SK-N-SH treated with all-trans-retinoic acid at 6 μM for 48 hours (cell line): ENCODE measurements at regions not wholly inside any gene's neighbourhood (a gene's known extent, or its start where the extent isn't known, plus 50 kb on each side); places are given as distances from the start of the nearest gene placed in this dataset.

Source experiments
- ATAC-seq: fragments of 200-7000 bp; cut with Tn5 transposase; 3 replicates; pipeline ENCODE4 v1.9.1; 2020; ENCODE audit warnings: mild to moderate bottlenecking, moderate library complexity
- ARNTL ChIP-seq: fragments of 450-650 bp; formaldehyde crosslinking; IDR thresholded peaks from 2 replicates; pipeline ENCODE4 v1.5.0; 2020; ENCODE audit warnings: low read depth, mild to moderate bottlenecking, moderate library complexity, borderline replicate concordance
- CSDC2 ChIP-seq: fragments of 250-450 bp; sonication (Bioruptor Pico); IDR thresholded peaks from 2 replicates; pipeline ENCODE4 v1.5.0; 2020; ENCODE audit warnings: mild to moderate bottlenecking, moderate library complexity
- ESRRG ChIP-seq: fragments of 250-450 bp; sonication (Bioruptor Pico); IDR thresholded peaks from 2 replicates; pipeline ENCODE4 v1.6.1; 2021; ENCODE audit warnings: mild to moderate bottlenecking
- GLIS3 ChIP-seq: fragments of 250-450 bp; sonication (Bioruptor Pico); IDR thresholded peaks from 2 replicates; pipeline ENCODE4 v1.5.0; 2020; ENCODE audit warnings: mild to moderate bottlenecking, moderate library complexity
- RARB ChIP-seq: fragments of 250-450 bp; sonication (Bioruptor Pico); IDR thresholded peaks from 2 replicates; pipeline ENCODE4 v1.8.0; 2021; ENCODE audit warnings: mild to moderate bottlenecking, moderate library complexity
- SNAI2 ChIP-seq: fragments of 250-450 bp; sonication (Bioruptor Pico); IDR thresholded peaks from 2 replicates; pipeline ENCODE4 v1.5.0; 2020; ENCODE audit warnings: mild to moderate bottlenecking, moderate library complexity
- TCF4 ChIP-seq: fragments of 250-450 bp; sonication (Bioruptor Pico); IDR thresholded peaks from 2 replicates; pipeline ENCODE4 v1.8.0; 2021; ENCODE audit warnings: mild to moderate bottlenecking, moderate library complexity, borderline replicate concordance
- ZC3H10 ChIP-seq: fragments of 250-450 bp; sonication (Bioruptor Pico); IDR thresholded peaks from 2 replicates; pipeline ENCODE4 v1.5.1; 2021; ENCODE audit warnings: mild to moderate bottlenecking, moderate library complexity
- ZFP30 ChIP-seq: fragments of 450-650 bp; formaldehyde crosslinking; IDR thresholded peaks from 2 replicates; pipeline ENCODE4 v1.5.0; 2022; ENCODE audit warnings: mild to moderate bottlenecking, moderate library complexity
- ZNF565 ChIP-seq: fragments of 450-650 bp; formaldehyde crosslinking; conservative IDR thresholded peaks from 2 replicates; pipeline ENCODE4 v1.5.0; 2020; ENCODE audit warnings: low read depth, mild to moderate bottlenecking, moderate library complexity
- ZNF8 ChIP-seq: fragments of 450-650 bp; formaldehyde crosslinking; IDR thresholded peaks from 2 replicates; pipeline ENCODE4 v1.5.0; 2020; ENCODE audit warnings: mild to moderate bottlenecking, moderate library complexity
- TF ChIP-seq, protein P1 (sequence below): fragments of 250-450 bp; sonication (Bioruptor Pico); IDR thresholded peaks from 2 replicates; pipeline ENCODE4 v1.8.0; 2020; ENCODE audit warnings: mild to moderate bottlenecking, moderate library complexity, borderline replicate concordance
- TF ChIP-seq, protein P2 (sequence below): fragments of 250-450 bp; sonication (Bioruptor Pico); IDR thresholded peaks from 2 replicates; pipeline ENCODE4 v1.5.1; 2021; ENCODE audit warnings: mild to moderate bottlenecking, moderate library complexity
- TF ChIP-seq, protein P3 (sequence below): fragments of 250-450 bp; sonication (Bioruptor Pico); IDR thresholded peaks from 2 replicates; pipeline ENCODE4 v1.5.0; 2020; ENCODE audit warnings: mild to moderate bottlenecking, moderate library complexity
- TF ChIP-seq, protein P4 (sequence below): fragments of 250-450 bp; sonication (Bioruptor Pico); IDR thresholded peaks from 2 replicates; pipeline ENCODE4 v1.8.0; 2021; ENCODE audit warnings: low read depth, mild to moderate bottlenecking, moderate library complexity, borderline replicate concordance
- TF ChIP-seq, protein P5 (sequence below): fragments of 250-450 bp; sonication (Bioruptor Pico); IDR thresholded peaks from 2 replicates; pipeline ENCODE4 v1.5.1; 2020; ENCODE audit warnings: low read depth, mild to moderate bottlenecking, moderate library complexity

DNA sequence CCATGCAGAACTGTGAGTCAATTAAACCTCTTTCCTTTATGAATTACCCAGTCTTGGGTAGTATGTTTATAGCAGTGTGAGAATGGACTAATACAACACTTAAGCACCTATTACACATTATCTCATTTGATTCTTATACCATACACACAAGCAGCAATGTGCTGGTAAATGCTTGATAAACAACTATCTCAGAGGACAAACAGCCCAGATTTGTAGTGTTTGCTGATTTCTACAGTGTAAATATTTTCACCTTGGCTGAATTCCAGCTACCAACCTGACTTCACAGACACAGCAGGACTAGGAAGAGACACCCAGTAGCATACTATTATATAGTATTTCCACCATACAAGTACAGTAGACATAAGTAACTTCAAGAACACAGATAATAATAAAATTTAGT is 406.5 kb upstream of the CNKSR2 start:
- no peak for TF ChIP-seq ZNF565
- TF ChIP-seq RARB (CRISPR knock-in tag): no peak
- TF ChIP-seq TCF4 (CRISPR knock-in tag): no peak
- TF ChIP-seq, protein P1, sequence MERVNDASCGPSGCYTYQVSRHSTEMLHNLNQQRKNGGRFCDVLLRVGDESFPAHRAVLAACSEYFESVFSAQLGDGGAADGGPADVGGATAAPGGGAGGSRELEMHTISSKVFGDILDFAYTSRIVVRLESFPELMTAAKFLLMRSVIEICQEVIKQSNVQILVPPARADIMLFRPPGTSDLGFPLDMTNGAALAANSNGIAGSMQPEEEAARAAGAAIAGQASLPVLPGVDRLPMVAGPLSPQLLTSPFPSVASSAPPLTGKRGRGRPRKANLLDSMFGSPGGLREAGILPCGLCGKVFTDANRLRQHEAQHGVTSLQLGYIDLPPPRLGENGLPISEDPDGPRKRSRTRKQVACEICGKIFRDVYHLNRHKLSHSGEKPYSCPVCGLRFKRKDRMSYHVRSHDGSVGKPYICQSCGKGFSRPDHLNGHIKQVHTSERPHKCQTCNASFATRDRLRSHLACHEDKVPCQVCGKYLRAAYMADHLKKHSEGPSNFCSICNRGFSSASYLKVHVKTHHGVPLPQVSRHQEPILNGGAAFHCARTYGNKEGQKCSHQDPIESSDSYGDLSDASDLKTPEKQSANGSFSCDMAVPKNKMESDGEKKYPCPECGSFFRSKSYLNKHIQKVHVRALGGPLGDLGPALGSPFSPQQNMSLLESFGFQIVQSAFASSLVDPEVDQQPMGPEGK (CRISPR knock-in tag): no peak
- no peak for TF ChIP-seq GLIS3 (CRISPR knock-in tag)
- TF ChIP-seq, protein P2, sequence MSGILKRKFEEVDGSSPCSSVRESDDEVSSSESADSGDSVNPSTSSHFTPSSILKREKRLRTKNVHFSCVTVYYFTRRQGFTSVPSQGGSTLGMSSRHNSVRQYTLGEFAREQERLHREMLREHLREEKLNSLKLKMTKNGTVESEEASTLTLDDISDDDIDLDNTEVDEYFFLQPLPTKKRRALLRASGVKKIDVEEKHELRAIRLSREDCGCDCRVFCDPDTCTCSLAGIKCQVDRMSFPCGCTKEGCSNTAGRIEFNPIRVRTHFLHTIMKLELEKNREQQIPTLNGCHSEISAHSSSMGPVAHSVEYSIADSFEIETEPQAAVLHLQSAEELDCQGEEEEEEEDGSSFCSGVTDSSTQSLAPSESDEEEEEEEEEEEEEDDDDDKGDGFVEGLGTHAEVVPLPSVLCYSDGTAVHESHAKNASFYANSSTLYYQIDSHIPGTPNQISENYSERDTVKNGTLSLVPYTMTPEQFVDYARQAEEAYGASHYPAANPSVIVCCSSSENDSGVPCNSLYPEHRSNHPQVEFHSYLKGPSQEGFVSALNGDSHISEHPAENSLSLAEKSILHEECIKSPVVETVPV: no peak
- no peak for TF ChIP-seq SNAI2 (CRISPR knock-in tag)
- ATAC-seq: no peak

DNA sequence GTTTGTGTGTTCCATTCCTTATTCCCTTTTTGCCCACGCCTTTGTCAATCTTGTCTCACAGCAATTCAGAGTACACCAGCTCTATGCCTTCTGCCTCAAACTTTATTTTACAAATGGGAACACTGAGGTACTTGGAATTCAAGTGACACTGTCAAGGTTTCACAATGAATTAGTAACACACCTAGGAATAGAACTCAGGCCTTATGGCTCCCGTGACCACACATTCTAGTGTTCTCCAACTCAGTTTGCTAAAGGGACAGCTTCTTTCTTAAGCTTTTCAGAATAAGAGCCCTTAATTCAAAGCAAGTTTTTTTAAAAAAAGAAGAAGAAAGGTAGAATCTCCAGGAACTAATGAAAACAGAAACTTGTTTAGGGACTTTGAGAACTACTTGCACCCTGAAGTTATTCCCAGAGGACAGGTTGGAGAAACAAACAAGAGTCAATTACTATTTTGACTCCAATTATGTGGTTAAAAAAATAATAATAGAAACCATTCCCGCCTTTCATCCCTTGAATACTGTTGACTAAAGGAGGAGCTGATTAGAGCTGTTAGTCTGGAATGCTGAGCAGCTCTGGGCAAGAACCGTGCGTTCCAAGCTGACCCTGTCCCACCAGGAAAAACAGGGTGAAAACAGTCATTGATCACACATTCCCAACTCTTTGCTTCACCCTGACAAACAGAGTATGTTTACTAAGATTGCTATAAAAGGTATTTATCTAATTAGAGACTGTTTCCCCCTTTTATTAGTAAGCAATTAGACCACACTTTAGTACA is 408.8 kb upstream of the CNKSR2 start:
- no peak for ATAC-seq

More for the DNA sequence above, 408.8 kb upstream of the CNKSR2 start:
- TF ChIP-seq, protein P3, sequence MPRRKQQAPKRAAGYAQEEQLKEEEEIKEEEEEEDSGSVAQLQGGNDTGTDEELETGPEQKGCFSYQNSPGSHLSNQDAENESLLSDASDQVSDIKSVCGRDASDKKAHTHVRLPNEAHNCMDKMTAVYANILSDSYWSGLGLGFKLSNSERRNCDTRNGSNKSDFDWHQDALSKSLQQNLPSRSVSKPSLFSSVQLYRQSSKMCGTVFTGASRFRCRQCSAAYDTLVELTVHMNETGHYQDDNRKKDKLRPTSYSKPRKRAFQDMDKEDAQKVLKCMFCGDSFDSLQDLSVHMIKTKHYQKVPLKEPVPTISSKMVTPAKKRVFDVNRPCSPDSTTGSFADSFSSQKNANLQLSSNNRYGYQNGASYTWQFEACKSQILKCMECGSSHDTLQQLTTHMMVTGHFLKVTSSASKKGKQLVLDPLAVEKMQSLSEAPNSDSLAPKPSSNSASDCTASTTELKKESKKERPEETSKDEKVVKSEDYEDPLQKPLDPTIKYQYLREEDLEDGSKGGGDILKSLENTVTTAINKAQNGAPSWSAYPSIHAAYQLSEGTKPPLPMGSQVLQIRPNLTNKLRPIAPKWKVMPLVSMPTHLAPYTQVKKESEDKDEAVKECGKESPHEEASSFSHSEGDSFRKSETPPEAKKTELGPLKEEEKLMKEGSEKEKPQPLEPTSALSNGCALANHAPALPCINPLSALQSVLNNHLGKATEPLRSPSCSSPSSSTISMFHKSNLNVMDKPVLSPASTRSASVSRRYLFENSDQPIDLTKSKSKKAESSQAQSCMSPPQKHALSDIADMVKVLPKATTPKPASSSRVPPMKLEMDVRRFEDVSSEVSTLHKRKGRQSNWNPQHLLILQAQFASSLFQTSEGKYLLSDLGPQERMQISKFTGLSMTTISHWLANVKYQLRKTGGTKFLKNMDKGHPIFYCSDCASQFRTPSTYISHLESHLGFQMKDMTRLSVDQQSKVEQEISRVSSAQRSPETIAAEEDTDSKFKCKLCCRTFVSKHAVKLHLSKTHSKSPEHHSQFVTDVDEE: no peak
- TF ChIP-seq, protein P4, sequence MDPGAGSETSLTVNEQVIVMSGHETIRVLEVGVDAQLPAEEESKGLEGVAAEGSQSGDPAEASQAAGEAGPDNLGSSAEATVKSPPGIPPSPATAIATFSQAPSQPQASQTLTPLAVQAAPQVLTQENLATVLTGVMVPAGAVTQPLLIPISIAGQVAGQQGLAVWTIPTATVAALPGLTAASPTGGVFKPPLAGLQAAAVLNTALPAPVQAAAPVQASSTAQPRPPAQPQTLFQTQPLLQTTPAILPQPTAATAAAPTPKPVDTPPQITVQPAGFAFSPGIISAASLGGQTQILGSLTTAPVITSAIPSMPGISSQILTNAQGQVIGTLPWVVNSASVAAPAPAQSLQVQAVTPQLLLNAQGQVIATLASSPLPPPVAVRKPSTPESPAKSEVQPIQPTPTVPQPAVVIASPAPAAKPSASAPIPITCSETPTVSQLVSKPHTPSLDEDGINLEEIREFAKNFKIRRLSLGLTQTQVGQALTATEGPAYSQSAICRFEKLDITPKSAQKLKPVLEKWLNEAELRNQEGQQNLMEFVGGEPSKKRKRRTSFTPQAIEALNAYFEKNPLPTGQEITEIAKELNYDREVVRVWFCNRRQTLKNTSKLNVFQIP (CRISPR knock-in tag): no peak
- TF ChIP-seq CSDC2 (CRISPR knock-in tag): no peak
- TF ChIP-seq ZNF565: no peak
- TF ChIP-seq, protein P5, sequence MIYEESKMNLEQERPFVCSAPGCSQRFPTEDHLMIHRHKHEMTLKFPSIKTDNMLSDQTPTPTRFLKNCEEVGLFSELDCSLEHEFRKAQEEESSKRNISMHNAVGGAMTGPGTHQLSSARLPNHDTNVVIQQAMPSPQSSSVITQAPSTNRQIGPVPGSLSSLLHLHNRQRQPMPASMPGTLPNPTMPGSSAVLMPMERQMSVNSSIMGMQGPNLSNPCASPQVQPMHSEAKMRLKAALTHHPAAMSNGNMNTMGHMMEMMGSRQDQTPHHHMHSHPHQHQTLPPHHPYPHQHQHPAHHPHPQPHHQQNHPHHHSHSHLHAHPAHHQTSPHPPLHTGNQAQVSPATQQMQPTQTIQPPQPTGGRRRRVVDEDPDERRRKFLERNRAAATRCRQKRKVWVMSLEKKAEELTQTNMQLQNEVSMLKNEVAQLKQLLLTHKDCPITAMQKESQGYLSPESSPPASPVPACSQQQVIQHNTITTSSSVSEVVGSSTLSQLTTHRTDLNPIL (CRISPR knock-in tag): no peak
- no peak for TF ChIP-seq TCF4 (CRISPR knock-in tag)
- no peak for TF ChIP-seq RARB (CRISPR knock-in tag)
- TF ChIP-seq, protein P2: no peak
- no peak for TF ChIP-seq ZC3H10
- no peak for TF ChIP-seq ESRRG (CRISPR knock-in tag)
- no peak for TF ChIP-seq ZFP30
- no peak for TF ChIP-seq ARNTL
- TF ChIP-seq, protein P1 (CRISPR knock-in tag): no peak
- TF ChIP-seq ZNF8 (CRISPR knock-in tag): no peak
- TF ChIP-seq GLIS3 (CRISPR knock-in tag): no peak
- TF ChIP-seq, all 23 proteins: peak for 0
